ENCODE measurements at regions not wholly inside any gene's neighbourhood (a gene's known extent, or its start where the extent isn't known, plus 50 kb on each side); places are given as distances from the start of the nearest gene placed in this dataset.

DNA sequence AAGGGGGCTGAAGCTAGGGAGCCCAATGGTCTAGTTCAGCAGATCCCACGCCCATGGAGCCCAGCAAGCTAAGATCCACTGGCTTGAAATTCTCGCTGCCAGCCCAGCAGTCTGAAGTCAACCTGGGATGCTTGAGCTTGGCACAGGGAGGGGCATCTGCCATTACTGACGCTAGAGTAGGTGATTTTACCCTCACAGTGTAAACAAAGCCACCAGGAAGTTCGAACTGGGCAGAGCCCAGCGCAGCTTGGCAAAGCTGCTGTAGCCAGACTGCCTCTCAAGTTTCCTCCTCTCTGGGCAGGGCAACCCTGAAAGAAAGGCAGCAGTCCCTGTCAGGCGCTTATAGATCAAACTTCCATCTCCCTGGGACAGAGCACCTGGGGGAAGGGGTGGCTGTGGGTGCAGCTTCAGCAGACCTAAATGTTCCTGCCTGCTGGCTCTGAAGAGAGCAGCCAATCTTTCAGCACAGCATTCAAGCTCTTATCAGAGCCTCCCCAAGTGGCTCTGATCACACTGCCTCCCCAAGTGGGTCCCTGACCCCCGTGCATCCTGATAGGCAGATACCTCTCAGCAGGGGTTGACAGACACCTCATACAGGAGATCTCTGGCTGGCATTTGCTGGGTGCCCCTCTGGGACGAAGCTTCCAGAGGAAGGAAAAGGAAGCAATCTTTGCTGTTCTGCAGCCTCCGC is 167.8 kb downstream of the CCDC71L start:
- no peak overlapping the region for H3K27ac ChIP-seq (ENCODE audit: low read depth in 2 of 2, low read length in 2 of 2)
- peak in 1 of 5 donors; percentile 49 for DNase-seq

DNA sequence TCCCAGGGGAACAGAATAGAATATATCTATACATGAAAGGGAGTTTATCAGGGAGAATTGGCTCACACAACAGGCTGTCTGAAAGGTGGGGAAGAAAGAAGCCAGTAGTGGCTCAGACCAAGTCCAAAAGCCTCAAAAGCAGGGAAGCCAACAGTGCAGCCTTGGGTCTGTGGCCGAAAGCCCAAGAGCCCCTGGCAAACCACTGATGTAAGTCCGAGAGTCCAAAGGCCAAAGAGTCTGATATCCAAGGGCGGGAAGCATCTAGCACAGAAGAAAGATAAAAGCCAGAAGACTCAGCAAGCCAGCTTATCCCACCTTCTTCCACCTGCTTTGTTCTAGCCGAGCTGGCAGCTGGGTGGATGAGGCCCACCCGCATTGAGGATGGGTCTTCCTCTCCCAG is 172.5 kb downstream of the CCDC71L start:
- no peak for DNase-seq
- H3K36me3 ChIP-seq (ENCODE audit: control insufficient read depth in 2 of 3, insufficient read depth in 3 of 3, low read length in 3 of 3) = no peaks in the 10 kb centered on the region

More for the DNA sequence above, 167.8 kb downstream of the CCDC71L start:
- TF ChIP-seq, protein P1, sequence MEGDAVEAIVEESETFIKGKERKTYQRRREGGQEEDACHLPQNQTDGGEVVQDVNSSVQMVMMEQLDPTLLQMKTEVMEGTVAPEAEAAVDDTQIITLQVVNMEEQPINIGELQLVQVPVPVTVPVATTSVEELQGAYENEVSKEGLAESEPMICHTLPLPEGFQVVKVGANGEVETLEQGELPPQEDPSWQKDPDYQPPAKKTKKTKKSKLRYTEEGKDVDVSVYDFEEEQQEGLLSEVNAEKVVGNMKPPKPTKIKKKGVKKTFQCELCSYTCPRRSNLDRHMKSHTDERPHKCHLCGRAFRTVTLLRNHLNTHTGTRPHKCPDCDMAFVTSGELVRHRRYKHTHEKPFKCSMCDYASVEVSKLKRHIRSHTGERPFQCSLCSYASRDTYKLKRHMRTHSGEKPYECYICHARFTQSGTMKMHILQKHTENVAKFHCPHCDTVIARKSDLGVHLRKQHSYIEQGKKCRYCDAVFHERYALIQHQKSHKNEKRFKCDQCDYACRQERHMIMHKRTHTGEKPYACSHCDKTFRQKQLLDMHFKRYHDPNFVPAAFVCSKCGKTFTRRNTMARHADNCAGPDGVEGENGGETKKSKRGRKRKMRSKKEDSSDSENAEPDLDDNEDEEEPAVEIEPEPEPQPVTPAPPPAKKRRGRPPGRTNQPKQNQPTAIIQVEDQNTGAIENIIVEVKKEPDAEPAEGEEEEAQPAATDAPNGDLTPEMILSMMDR (IDR thresholded peaks at IDR 0.05; ENCODE audit: borderline replicate concordance, extremely low read depth, insufficient read depth) = no peak
- intact Hi-C loops (cut with DNase I) = no loop called here
- Histone ChIP-seq H3K27me3 (ENCODE audit: control insufficient read depth, insufficient read depth, low read length) (no peaks in the 10 kb centered on the region), H3K4me3 (ENCODE audit: low read length in 3 of 3) (no peak overlapping the region), H3K9me3 (ENCODE audit: control insufficient read depth in 2 of 3, insufficient read depth in 1 of 3, low read length in 3 of 3) (no peaks in the 10 kb centered on the region), H3K36me3 (ENCODE audit: control insufficient read depth in 2 of 3, insufficient read depth in 3 of 3, low read length in 3 of 3) (no peaks in the 10 kb centered on the region), H3K9ac (ENCODE audit: low read length in 3 of 3) (no peak overlapping the region), H3K4me1 (ENCODE audit: control insufficient read depth in 2 of 3, insufficient read depth in 2 of 3, low read depth in 1 of 3, low read length in 3 of 3) (no peaks in the 10 kb centered on the region)
- FAIRE-seq = no peak

DNA sequence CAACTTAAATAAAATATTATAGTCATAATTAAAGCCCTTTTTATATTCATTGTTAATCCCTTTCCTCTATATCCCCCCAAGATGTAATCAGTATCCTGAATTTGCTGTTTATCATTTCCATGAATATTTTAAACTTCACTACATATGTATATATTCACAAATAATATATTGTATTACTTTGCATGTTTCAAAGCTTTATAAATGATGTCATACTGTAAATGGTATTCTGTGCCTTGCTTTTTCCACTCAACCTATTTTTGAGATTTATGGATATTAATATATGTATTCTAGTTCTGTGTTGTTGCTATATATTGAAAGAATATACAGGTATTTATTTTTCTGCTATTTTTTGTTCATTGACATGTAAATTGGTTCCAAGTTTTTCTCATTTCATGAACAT is 173.1 kb downstream of the CCDC71L start:
- no peak for DNase-seq
- Histone ChIP-seq H3K9ac (ENCODE audit: low read length in 3 of 3) (no peak overlapping the region), H3K9me3 (ENCODE audit: control insufficient read depth in 2 of 3, insufficient read depth in 1 of 3, low read length in 3 of 3) (no peaks in the 10 kb centered on the region), H3K36me3 (ENCODE audit: control insufficient read depth in 2 of 3, insufficient read depth in 3 of 3, low read length in 3 of 3) (no peaks in the 10 kb centered on the region), H3K4me3 (ENCODE audit: low read length in 3 of 3) (no peak overlapping the region), H3K27me3 (ENCODE audit: control insufficient read depth, insufficient read depth, low read length) (no peaks in the 10 kb centered on the region), H3K4me1 (ENCODE audit: control insufficient read depth in 2 of 3, insufficient read depth in 2 of 3, low read depth in 1 of 3, low read length in 3 of 3) (peaks cover 4 to 18% (median 15%) of the 10 kb centered on the region in 3 donors), H3K27ac (ENCODE audit: low read depth in 2 of 2, low read length in 2 of 2) (no peak overlapping the region)
- intact Hi-C loops (cut with DNase I) = no loop called here
- TF ChIP-seq, protein P1 (IDR thresholded peaks at IDR 0.05; ENCODE audit: borderline replicate concordance, extremely low read depth, insufficient read depth) = no peak
- no peak for FAIRE-seq

More for the DNA sequence above, 172.5 kb downstream of the CCDC71L start:
- intact Hi-C loops (cut with DNase I) = no loop called here
- Histone ChIP-seq H3K9ac (ENCODE audit: low read length in 3 of 3) (no peak overlapping the region), H3K4me3 (ENCODE audit: low read length in 3 of 3) (no peak overlapping the region), H3K9me3 (ENCODE audit: control insufficient read depth in 2 of 3, insufficient read depth in 1 of 3, low read length in 3 of 3) (no peaks in the 10 kb centered on the region), H3K27ac (ENCODE audit: low read depth in 2 of 2, low read length in 2 of 2) (no peak overlapping the region), H3K27me3 (ENCODE audit: control insufficient read depth, insufficient read depth, low read length) (no peaks in the 10 kb centered on the region), H3K4me1 (ENCODE audit: control insufficient read depth in 2 of 3, insufficient read depth in 2 of 3, low read depth in 1 of 3, low read length in 3 of 3) (peaks cover 4 to 18% (median 15%) of the 10 kb centered on the region in 3 donors)
- FAIRE-seq = no peak
- TF ChIP-seq, protein P1 (IDR thresholded peaks at IDR 0.05; ENCODE audit: borderline replicate concordance, extremely low read depth, insufficient read depth) = no peak
